ENCODE measurements at regions not wholly inside any gene's neighbourhood (a gene's known extent, or its start where the extent isn't known, plus 50 kb on each side); places are given as distances from the start of the nearest gene placed in this dataset.
"Not testable (repeated sequence)": the region's sequence is repeated elsewhere in the genome, so short reads cannot be mapped to it uniquely, and the experiment has no call there.

GRCh38 chr3:26078539-26078938, 288.6 kb downstream of the OXSM start:
- DNase-seq: no peak

- DNase-seq: no peak
Measured at GRCh38 chr3:26081166-26081565, 291.3 kb downstream of the OXSM start.

- no peak for DNase-seq
Measured at GRCh38 chr3:26081806-26082205, 291.9 kb downstream of the OXSM start.

- no peak for DNase-seq
Measured at GRCh38 chr3:26082911-26083310, 293.0 kb downstream of the OXSM start.

GRCh38 chr3:26084629-26085028, 294.7 kb downstream of the OXSM start:
- no peak for DNase-seq

GRCh38 chr3:26087751-26088150, 297.9 kb downstream of the OXSM start:
- DNase-seq: no peak

GRCh38 chr3:26089249-26089648, 299.4 kb downstream of the OXSM start:
- no peak for DNase-seq

GRCh38 chr3:26090589-26090988, 300.7 kb downstream of the OXSM start:
- DNase-seq: no peak

GRCh38 chr3:26091096-26091495, 301.2 kb downstream of the OXSM start:
- no peak for DNase-seq

GRCh38 chr3:26091626-26092025, 301.7 kb downstream of the OXSM start:
- no peak for DNase-seq

- DNase-seq: not testable (repeated sequence)
Measured at GRCh38 chr3:26097111-26097510, 307.2 kb downstream of the OXSM start.

GRCh38 chr3:26099692-26100091, 309.8 kb downstream of the OXSM start:
- DNase-seq: peak; percentile 88

GRCh38 chr3:26100176-26100575, 310.3 kb downstream of the OXSM start:
- DNase-seq: peak; percentile 67

- DNase-seq: no peak
Measured at GRCh38 chr3:26102376-26102775, 312.5 kb downstream of the OXSM start.

GRCh38 chr3:26104851-26105251, 315.0 kb downstream of the OXSM start:
- no peak for DNase-seq

GRCh38 chr3:26105261-26105660, 315.4 kb downstream of the OXSM start:
- DNase-seq: no peak

- peak; percentile 92 for DNase-seq
Measured at GRCh38 chr3:26106228-26106627, 316.3 kb downstream of the OXSM start.

- no peak for DNase-seq
Measured at GRCh38 chr3:26108846-26109489, 319.1 kb downstream of the OXSM start.

GRCh38 chr3:26114851-26115250, 325.0 kb downstream of the OXSM start:
- DNase-seq: no peak

GRCh38 chr3:26118165-26118564, 328.3 kb downstream of the OXSM start:
- no peak for DNase-seq

GRCh38 chr3:26132942-26133341, 343.1 kb downstream of the OXSM start:
- DNase-seq: peak; percentile 36

- DNase-seq: no peak
Measured at GRCh38 chr3:26141296-26141695, 351.4 kb downstream of the OXSM start.

GRCh38 chr3:26145769-26146168, 355.9 kb downstream of the OXSM start:
- DNase-seq: no peak

GRCh38 chr3:26157428-26157827, 367.5 kb downstream of the OXSM start:
- DNase-seq: not testable (repeated sequence)

- no peak for DNase-seq
Measured at GRCh38 chr3:26171006-26171405, 381.1 kb downstream of the OXSM start.
